AG04450 (cell line): ENCODE measurements at regions not wholly inside any gene's neighbourhood (a gene's known extent, or its start where the extent isn't known, plus 50 kb on each side); places are given as distances from the start of the nearest gene placed in this dataset.

Experiments used
- CTCF ChIA-PET: fragments of 300-600, 350-600 bp; formaldehyde crosslinking; extraction: SDS; loops from one replicate; lab custom pipeline; 2022; ENCODE audit warnings: antibody characterized with exemption, inconsistent platforms; lab: Charles Lee
- POLR2A ChIA-PET: fragments of 350-600 bp; formaldehyde crosslinking; extraction: SDS; loops from one replicate; lab custom pipeline; 2021; ENCODE audit warnings: antibody characterized with exemption, inconsistent platforms; lab: Yijun Ruan, JAX
- DNase-seq: peaks from one replicate; pipeline ENCODE4 v3.0.0-alpha.2; 2011; ENCODE audit warnings: low read depth, low spot score
- H3K27ac ChIP-seq: one replicate; pipeline ENCODE4 v1.5.1; 2012; ENCODE audit warnings: low read depth, low read length, control low read depth
- H3K27me3 ChIP-seq: one replicate; pipeline ENCODE4 v1.6.0; 2012; ENCODE audit warnings: low read length; ENCODE audit not compliant: control insufficient read depth, insufficient read depth
- H3K4me3 ChIP-seq: 2 replicates; pipeline ENCODE4 v1.5.1; 2011; ENCODE audit warnings: mild to moderate bottlenecking, low read depth, low read length, control low read depth
- H3K9me3 ChIP-seq: 2 replicates; pipeline ENCODE4 v1.5.1; 2012; ENCODE audit warnings: low read length; ENCODE audit not compliant: control insufficient read depth, insufficient read depth
- TF ChIP-seq, protein P1 (sequence below): IDR thresholded peaks from 2 replicates; pipeline ENCODE4 v1.5.1; 2011; ENCODE audit warnings: low read depth, low read length, control low read depth, inconsistent platforms

DNA sequence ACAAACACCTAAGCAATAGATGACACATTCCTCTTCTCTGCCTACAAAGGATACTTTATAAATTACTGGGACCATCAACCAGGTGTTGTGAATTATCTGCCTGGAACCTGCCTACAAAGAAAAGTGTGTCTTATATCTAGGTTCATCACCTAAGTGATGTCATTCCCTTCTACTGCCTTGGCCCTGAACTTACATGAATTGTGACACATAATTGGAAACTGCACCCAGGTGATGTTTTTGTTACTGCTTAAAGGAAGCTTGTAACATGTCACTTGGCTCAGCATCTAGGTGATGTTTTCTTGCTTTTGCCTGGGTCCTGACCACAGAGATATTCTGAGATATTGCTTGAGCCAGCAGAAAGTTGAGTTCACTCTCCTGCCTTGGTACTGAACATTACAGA, 870.5 kb upstream of the TSPY4 start:
- POLR2A ChIA-PET = no interaction called here
- no peak overlapping the region for H3K4me3 ChIP-seq
- no peaks in the 10 kb centered on the region for H3K27me3 ChIP-seq
- H3K9me3 ChIP-seq = no peaks in the 10 kb centered on the region
- TF ChIP-seq, protein P1, sequence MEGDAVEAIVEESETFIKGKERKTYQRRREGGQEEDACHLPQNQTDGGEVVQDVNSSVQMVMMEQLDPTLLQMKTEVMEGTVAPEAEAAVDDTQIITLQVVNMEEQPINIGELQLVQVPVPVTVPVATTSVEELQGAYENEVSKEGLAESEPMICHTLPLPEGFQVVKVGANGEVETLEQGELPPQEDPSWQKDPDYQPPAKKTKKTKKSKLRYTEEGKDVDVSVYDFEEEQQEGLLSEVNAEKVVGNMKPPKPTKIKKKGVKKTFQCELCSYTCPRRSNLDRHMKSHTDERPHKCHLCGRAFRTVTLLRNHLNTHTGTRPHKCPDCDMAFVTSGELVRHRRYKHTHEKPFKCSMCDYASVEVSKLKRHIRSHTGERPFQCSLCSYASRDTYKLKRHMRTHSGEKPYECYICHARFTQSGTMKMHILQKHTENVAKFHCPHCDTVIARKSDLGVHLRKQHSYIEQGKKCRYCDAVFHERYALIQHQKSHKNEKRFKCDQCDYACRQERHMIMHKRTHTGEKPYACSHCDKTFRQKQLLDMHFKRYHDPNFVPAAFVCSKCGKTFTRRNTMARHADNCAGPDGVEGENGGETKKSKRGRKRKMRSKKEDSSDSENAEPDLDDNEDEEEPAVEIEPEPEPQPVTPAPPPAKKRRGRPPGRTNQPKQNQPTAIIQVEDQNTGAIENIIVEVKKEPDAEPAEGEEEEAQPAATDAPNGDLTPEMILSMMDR = no peak
- no peak for DNase-seq
- CTCF ChIA-PET = no interaction called here
- no peak overlapping the region for H3K27ac ChIP-seq

DNA sequence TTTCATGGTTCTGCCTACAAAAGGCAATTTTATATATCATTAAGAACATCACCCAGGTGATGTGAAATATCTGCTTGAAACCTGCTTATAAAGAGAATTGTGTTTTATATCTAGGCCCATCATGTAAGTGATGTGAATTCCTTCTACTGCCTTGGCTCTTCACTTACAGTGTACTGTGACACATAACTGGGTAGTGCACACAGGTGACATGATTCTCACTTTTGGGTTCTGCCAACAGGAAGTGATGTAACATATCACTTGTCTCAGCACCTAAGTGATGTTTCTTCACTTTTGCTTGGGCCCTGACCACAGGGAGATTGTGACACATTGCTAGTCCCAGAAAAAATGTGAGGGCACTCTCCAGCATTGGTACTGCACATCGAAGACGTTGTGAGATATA, 867.0 kb upstream of the TSPY4 start:
- ChIA-PET CTCF (no interaction called here), POLR2A (no interaction called here)

DNA sequence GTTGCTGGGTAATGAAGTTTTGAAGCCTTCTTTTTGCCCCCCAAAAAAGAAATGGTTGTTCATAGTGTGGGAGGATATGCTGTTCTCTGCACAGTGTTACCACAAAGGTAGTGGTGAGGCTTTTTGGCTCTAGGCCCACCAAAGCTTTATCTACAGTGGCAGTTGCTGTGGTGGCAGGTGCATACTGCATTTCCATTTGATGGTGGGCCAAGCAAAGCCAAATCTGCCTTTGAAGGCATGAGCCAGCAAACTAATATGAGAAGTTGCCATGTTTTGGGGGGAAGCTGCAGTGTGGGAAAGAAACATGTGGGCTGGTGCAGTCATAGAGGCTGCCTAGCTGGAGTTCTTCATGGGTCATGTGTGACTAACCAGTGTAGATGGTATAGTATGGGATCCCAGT, 858.1 kb upstream of the TSPY4 start:
- no peak overlapping the region for H3K4me3 ChIP-seq
- ChIA-PET POLR2A (no interaction called here), CTCF (no interaction called here)
- no peak overlapping the region for H3K27ac ChIP-seq
- TF ChIP-seq, protein P1 = no peak
- H3K9me3 ChIP-seq = no peaks in the 10 kb centered on the region; the same call in 1 of the 2 replicates
- no peak for DNase-seq
- H3K27me3 ChIP-seq = no peaks in the 10 kb centered on the region

More for the DNA sequence above, 867.0 kb upstream of the TSPY4 start:
- DNase-seq = no peak
- H3K27ac ChIP-seq = no peak overlapping the region
- H3K4me3 ChIP-seq = no peak overlapping the region
- TF ChIP-seq, protein P1 = no peak
- no peaks in the 10 kb centered on the region for H3K9me3 ChIP-seq
- no peaks in the 10 kb centered on the region for H3K27me3 ChIP-seq

DNA sequence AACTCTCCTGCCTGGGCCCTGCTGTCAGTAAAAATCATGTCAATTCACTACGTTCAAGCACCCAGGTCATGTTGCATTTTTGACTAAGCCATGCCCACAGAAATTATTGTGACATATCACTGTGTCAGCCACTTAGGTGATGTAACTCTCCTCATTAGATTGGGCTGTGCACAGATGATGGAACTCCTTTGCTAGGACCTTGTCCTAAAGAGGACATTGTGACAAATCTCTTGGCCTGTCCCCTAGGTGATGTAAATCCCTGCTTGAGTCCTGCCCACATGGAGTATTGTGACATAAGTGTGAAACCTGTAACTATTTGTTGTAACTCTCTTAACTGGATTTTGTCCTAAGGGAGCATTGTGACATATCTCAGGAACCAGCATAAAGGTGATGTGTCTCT, 848.3 kb upstream of the TSPY4 start:
- DNase-seq = no peak
- ChIA-PET POLR2A (no interaction called here), CTCF (no interaction called here)

DNA sequence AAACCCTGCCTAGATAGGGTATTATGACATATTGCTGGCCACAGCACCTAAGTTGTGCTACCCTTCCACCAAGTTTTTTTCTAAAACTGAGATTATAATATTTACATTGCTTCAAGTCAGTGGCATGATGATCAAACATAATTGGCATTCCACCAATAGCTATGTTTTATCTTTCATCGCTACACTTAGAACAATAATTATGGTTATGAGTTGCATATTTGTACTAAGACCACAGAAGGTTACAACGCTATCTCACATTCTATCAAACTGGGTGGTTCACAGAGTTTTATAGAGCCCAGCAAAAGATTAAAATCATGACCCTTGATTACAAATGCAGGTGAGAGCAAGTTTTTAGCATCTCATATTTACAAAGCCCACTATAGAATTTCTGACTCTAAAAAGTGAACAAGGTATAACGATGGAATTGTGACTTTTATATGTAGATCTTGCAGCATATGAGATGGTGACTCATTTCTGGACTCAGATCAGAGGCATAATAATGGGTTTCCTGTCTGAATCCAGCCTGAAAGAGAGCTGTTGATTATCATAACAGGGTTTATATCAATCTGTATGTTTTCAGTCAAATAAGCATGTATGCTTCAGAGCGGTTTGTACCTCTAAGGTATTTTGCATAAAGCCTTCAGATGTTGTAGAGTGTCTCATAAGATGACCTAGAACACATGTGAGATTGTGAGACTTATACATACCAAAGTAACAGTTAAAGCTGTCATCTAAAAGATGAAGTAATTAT, 847.2 kb upstream of the TSPY4 start:
- POLR2A ChIA-PET = no interaction called here
- TF ChIP-seq, protein P1 = no peak
- Histone ChIP-seq H3K9me3 (no peaks in the 10 kb centered on the region), H3K4me3 (no peak overlapping the region), H3K27me3 (no peaks in the 10 kb centered on the region), H3K27ac (no peak overlapping the region)
- no peak for DNase-seq
- CTCF ChIA-PET = no interaction called here

More for the DNA sequence above, 848.3 kb upstream of the TSPY4 start:
- H3K9me3 ChIP-seq = no peaks in the 10 kb centered on the region
- H3K27me3 ChIP-seq = no peaks in the 10 kb centered on the region
- H3K27ac ChIP-seq = no peak overlapping the region
- TF ChIP-seq, protein P1 = no peak
- H3K4me3 ChIP-seq = no peak overlapping the region
